GM21381 (cell line): ENCODE measurements at regions not wholly inside any gene's neighbourhood (a gene's known extent, or its start where the extent isn't known, plus 50 kb on each side); places are given as distances from the start of the nearest gene placed in this dataset.
A peak's percentile ranks its signal among the peaks of the same experiment; 100 is the strongest.

Experiments
- ATAC-seq: cut with Tn5 transposase; IDR thresholded peaks from one replicate; pipeline ENCODE4 v1.9.1; 2021; ENCODE audit warnings: mild to moderate bottlenecking, moderate library complexity; ENCODE audit not compliant: unreplicated experiment

DNA sequence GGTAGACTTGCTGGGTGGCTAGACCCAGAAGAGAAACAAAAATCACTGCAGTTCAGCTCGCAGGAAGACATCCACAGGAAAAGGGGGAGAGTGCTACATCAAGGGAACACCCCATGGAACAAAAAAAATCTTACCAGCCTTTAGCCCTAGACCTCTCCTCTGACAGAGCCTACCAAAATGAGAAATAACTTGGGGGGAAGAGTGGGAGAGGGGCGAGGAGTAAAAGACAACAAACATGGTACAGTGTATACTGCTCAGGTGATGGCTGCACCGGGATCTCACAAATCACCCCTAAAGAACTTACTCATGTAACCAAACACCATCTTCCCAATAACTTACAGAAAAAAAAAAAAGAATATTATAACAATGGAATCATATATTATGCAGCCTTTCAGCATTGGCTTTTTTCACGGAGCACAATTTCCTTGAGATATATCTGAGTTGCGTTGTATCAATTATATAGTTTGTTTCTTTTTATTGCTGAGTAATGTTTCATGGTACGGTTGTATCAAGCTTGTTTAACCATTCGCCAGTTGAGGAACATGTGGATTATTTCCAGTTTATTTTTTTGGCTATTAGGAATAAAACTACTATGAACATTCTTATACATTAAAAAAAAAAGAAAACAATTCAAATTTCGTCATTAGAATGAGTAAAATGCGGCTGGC lies 90.9 kb downstream of the ZNF280B start:
- ATAC-seq: no peak

DNA sequence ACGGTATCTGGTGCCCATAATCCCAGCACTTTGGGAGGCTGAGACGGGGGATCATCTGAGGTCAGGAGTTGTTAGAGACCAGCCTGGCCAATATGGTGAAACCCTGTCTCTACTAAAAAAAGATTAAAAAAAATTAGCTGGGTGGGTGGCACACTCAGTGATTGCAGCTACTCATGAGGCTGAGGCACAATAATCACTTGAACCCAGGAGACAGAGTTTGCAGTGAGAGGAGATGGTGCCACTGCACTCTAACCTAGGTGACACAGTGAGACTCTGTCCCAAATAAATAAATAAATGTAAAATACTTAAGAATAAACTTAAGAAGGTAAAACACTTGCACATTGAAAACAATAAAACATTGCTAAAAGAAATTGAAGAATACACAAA lies 90.4 kb downstream of the ZNF280B start:
- ATAC-seq: no peak

DNA sequence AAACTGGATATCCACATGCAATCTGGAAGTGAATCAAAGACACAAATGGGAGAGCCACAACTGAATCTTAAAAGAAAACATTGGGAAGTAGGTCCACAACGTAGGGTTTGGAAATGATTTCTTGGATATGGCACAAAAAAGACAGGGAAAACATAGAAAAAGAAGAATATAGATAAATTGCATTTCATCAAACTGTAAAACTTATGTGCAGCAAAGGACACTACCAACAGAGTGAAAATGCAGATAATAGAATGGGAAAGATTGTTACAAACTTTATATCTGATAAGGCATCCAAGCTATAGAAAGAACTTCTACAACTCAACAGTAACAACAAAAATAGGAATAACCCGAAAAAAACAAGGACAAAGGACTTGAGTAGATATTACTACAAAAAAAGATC lies 89.6 kb downstream of the ZNF280B start:
- no peak for ATAC-seq

DNA sequence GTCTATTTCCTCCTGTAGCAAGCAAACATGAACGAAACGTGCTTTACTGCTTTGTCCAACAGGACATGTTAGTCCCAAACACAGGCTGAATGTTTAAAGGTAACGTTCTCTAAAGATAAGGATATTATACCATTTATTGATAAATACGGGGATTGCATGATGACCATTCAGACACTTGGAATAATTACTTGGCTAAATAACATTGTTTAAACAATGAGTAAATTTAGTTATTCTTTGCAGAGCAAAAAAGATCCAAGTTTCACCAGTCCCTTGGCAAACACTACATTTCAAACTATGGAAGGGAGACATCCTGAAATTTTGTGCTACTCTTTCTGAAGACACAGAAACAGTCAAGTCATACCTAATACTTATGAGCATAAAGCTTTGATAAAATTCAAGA lies 88.0 kb downstream of the ZNF280B start:
- no peak for ATAC-seq

DNA sequence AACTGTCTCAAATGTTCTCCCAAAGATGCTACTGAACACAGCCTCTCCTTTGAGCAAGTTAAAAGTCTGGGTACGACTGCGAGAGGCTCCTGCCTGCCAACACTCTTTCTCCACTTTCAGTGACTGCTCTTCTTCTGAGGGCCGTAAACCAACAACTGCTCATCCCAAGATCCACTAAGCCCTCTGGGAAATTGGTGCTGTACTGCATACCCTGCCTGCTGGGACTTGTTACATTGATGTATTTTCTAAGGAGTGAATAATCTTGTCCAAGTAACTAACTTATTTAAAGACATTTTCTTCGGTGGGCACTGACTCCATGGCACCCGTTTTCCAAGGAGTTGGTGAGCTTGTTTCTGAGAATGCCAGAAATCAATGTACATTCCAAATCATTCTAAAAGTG lies 87.2 kb downstream of the ZNF280B start:
- no peak for ATAC-seq

DNA sequence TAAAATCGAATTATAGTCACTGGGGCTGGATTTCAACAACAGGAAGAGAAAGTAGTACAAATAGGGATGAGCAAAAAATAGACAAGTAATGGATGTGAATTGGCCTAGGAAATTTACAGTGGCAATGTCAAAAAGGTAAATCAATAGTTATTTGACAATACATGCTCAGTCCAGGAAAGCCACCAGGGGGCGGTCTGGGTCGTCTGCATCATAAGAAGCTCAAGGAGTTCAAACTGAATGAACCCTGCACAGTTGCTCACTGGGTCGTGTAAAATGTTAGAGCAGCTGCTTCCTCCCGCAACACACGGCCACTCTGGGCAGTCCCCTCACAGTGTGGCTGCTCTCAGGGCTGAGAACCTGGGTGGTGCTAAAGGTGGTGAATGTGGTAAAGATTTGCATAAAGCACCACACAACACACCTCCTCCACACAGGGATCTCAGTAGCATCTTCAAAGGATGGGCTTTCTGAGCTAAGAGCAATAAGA lies 85.9 kb downstream of the ZNF280B start:
- peak; percentile 85 for ATAC-seq

DNA sequence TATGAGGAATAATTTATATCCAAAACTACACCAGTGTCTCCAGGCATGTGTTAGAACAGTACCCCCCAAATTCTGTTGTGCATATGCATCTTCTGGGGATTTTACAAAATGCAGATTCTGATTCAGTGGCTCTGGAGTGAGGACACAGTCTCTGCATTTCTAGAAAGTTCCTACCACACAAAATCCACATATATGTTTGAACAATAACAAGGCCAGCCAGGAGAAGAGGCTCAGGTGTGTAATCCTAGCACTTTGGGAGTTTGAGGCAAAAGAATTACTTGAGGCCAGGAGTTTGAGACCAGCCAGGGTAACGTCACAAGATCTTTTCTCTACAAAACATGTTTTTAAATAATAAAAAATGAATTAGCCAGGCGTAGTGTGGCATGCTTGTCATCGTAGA lies 84.9 kb downstream of the ZNF280B start:
- no peak for ATAC-seq

DNA sequence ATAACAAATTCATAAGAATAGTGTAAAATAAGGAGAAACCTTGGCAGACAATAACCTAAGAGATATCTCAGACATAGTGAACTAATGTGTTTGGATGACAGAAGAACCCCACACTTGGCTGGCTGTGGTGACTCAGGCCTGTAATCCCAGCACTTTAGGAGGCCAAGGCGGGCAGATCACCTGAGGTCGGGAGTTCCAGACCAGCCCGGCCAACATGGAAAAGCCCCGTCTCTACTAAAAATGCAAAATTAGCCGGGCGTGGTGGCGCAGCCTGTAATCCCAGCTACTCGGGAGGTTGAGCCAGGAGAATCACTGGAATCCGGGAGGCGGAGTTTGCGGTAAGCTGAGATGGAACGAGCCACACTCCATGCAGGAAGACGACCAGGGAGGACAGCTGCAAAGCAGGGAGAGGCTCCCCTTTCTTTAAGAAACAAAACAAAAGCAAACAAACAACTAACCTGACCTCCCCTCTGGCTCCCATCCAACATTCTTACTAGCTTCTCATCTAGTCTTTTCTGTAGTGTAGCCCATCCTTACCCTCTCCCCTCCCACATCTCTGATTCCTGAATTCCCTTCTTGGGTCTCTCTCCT lies 84.2 kb downstream of the ZNF280B start:
- ATAC-seq: no peak

DNA sequence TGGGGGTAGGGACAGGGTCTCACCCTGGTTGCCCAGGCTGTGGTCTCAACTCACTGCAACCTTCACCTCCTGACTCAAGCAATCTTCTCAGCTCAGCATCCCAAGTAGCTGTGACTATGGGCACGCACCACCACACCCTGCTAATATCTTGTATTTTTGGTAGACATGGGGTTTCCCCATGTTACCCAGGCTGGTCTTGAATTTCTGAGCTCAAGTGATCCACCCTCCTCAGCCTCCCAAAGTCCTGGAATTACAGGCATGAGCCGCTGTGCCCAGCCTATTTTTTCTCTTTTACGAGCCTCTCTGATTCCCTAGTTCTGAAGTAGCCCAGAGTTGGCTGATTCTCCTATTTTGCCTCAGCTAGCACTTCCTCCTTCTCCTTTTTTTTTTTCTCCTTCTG lies 83.6 kb downstream of the ZNF280B start:
- ATAC-seq: no peak

DNA sequence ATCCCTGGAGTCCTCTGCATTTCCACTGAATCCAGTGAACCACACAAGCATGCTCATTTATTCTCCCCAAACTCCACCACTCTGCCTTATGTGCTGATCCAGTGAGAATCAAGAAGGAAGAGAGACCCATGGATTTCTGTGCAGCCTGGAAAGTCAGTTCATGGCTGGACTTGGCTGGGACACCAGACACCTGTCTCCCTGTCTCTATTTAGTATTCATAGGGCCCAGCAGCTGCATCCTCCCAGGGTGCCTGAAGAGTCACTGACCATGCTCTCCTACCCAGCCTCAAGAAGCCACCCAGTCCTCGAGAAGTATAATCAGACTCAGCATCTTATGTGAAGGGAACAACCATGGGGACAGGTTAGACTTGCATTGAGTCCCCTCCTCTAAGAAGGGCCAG lies 83.2 kb downstream of the ZNF280B start:
- no peak for ATAC-seq

DNA sequence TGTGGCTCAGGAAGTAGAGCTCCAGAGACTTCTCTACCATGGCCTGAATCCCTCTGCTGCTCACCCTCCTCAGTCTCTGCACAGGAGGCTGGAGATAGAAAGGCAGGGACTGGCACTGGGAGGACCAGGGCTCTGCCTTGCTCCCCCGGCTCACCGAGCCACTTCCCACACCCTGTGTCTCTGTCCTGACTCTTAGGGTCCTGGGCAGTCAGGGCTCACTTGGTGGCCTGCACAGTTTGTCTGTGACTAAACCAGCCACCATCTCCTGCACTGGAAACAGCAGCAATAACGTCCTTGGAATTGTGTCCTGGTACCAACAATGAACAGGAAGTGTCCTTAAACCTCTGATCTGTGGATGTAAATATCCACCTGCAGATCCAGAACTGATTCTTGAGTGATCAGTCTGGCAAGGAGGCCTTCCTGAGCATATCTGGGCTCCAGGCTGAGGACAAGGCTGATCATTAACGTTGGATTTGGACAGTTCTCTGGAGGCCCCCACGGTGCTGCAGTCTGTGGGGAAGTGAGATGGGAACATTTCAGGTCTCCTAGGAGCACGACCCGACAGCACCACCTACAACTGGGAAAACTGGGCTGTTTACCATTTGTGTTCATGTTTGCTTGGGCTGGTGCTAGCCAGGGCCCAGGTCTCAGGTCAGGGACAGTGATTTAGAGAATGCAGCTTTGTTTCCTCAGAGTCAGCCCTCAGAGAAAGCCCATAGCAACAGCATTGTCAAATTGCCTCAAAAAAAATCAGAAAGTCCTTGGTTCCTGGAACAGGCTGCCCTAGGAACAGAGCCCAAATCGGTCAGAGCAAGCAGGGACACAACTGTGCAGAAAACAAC lies 82.5 kb downstream of the ZNF280B start:
- ATAC-seq: no peak

DNA sequence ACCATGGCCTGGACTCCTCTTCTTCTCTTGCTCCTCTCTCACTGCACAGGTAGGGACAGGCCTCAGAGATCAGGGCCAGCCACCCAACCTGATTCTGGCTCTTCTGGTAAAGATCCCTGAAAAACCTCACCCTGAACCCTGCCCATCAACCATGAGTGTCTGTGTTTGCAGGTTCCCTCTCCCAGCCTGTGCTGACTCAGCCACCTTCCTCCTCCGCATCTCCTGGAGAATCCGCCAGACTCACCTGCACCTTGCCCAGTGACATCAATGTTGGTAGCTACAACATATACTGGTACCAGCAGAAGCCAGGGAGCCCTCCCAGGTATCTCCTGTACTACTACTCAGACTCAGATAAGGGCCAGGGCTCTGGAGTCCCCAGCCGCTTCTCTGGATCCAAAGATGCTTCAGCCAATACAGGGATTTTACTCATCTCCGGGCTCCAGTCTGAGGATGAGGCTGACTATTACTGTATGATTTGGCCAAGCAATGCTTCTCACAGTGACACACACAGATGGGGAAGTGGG lies 80.9 kb downstream of the ZNF280B start:
- ATAC-seq: no peak

DNA sequence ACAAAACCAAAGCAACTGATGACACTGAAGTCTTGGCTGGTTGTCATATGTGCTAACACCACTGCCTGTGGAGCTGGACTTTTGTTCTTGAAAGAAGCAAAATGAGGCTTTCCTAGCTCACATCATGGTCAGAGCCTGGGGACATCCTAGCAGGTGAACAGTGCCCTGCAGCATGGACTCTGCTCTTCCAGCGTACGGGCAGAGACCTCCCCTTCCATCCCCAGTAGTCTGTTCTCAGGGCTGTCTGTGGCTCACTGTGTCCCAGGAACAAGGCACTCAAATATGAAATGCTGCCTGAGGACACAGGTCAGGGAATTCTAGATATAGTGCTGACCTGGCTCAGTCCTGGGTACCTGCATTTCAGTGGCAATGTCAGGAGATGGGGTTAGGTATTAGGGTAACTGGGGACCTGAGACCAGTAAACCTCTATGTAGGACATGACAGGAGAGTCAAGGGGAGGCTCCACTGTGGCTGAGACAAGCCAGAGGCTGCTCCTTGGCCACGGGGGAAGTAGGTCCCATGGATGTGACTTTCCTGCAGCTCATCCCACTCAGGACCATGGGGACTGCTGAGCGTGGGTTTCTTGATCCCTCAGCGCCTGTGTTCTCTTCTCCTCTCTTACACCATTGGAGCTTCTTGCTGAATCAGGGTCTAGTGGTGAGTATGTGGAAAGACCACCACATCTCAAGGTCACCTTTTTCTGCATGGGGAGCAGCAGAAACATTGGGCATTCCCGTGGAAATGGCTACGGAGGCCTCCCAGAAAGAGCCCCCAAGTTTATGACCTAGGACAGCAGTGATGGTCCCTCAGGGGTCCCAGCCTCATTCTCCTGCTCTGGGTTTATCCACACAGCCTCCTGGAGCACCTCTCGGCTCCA lies 80.1 kb downstream of the ZNF280B start:
- ATAC-seq: no peak

DNA sequence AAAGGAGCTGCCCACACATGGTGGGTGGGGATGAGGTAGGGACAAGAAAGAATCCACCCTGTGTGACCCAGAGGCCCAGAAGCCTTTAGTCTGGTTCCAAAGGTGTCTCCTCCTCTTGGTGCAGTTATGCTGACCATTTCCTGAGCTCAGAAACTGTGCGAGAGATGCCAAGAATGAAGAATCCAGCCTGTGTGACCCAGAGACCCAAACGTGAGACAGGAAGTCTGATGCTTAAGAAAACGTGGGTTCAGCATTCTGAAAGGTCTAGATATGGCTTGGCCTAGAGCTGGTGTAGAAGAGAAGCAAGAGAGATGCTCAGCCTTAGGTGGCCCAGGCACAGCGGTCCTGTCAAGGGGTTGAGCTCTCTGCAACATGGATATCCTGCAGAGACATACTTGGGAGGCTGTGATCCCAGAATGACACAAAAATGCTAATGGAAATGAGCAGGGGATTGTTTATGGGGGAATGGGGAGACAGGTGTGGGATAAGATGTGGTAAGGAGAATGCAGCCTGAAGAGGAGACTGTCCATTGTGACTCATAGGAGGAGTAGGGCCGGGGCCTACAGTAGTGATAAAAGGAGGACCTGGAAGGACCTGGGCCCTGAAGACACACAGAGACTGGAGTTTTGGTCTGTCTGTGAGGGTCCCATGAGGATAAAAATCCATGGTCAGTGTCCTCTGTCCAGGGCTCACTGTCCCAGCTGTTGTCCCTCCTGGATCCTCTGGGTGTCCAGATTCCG lies 79.0 kb downstream of the ZNF280B start:
- no peak for ATAC-seq

DNA sequence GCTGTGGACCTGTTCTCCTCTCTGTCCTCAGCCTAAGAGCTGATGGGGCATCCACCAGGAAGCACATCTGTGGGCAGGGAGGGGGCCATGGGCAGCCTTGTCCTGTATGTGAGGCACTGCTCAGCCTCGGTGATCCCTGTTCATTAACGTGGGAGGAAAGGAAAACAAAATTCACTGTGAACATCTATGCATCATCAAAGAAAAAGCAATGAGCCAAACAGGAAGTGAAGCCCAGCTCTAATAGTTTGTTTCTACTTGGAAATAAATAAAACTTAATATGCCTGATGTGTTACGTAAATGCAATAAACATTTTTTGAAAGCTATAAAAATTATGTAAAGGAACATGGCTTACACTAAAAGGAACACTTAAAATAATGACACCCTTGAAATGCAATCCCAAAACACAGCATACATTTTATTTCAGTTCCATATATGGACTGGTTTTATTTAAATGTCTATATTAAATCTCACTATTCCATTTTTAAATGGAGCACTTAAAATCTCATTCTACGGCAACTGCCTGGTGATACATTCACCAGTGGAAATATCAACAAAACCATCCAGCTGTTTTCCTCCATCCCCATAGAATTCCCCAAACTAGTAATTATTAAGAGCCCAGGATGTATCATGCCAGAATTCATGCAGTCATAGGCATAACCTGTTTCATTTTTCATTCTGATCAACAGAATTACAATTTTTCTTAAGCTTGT lies 78.3 kb downstream of the ZNF280B start:
- ATAC-seq: no peak

DNA sequence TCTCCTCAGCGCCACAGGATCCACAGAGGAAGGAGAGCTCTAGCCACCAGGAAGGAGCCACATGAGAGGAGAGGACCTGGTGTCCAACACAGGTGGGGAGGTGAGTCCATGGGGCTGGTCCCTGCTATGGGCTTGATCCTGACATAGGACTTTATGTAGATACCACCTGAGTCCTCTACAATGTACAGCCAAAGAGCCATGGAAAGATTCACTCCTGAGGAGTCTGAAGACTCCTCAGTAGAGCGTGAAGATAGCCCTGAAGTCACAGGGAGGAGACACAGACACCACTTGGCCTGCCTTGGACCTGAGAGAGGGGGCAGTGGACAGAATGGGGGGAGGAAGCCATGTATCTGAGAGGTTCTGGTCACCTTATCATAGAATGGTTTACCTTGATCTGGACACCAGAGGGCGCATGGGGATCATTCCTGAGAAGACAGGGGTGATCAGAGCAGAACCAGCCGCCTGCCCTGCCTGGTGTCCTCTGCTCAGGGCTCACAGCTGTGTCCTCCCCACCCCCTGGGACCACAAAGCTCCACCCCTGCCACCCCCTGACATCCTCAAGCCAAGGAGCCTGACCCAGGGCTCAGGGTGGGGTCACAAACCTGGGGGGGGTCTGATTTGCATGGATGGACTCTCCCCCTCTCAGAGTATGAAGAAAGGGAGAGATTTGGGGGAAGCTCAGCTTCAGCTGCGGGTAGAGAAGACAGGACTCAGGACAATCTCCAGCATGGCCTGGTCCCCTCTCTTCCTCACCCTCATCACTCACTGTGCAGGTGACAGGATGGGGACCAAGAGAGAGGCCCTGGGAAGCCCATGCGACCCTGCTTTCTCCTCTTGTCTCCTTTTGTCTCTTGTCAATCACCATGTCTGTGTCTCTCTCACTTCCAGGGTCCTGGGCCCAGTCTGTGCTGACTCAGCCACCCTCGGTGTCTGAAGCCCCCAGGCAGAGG lies 77.0 kb downstream of the ZNF280B start:
- no peak for ATAC-seq

DNA sequence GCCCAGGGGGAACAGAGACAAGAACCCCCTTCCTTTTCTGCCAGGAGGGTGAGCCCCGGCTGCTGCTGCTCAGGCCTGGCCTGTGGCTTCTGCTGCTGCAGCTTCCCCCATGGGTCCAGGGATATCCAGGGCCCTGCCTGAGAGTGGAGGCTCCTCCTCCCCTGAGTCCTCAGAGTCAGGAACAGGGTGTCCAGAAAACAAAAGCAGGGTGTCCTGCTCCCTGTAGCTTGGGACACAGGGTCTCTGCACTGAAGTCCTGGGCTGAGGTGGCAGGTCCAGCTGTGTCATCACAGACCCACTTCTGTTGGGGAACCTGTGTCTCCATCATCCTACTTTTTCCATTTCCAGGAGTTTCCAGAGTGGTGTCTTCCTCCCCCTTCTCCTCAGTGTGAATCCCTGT lies 76.1 kb downstream of the ZNF280B start:
- no peak for ATAC-seq

DNA sequence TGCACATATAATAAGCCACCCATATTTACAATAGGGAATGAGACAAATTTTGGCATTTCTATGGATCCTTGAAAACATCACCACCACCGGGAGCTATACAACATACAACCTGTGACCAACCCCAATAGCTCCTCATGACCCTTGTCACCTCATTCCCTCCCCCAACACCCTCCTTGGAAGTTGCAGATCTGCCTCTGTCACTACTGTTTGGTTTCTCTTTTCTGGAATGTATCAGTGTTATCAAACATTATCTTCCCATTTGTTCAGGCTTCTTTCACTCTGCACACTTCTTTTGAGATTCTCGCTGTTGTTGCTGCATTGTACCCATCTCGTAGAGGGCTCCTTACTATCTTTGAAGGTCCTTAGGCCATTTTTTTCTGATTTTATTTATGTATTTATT lies 75.6 kb downstream of the ZNF280B start:
- ATAC-seq: no peak
